ENCODE measurements at regions not wholly inside any gene's neighbourhood (a gene's known extent, or its start where the extent isn't known, plus 50 kb on each side); places are given as distances from the start of the nearest gene placed in this dataset.

DNA sequence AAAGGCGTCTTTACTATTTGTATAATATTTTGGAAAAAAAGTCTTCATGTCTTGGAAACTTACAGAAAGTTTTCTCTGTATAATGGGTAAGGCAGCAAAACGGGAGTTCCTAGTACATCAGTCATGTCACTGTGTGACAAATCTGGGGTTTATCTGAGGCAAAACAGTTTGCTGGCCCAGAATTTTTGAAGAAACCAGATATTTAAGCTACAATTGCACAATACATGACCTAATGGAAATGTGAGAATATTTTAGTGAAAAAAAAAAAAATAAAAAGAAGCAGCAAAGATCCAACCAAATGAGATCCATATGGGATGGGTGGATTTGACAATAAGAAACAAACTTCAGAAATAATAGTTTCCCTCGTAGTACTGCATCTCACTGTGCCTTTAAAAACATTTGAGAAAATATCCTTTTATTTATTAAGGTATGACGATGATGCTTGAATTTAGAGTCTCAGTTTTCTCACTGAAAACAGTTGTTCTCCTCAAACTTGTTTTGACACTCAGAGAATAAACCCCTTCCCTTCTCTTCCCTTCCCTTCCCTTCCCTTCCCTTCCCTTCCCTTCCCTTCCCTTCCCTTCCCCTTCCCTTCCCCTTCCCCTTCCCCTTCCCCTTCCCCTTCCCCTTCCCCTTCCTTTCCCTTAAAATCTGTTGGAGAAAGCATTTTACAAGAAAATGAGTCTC, 180.5 kb upstream of the TUT7 start:
- no peaks in the 10 kb centered on the region for H3K36me3 ChIP-seq (ENCODE audit: insufficient read depth, low read length)
- H3K4me3 ChIP-seq (ENCODE audit: low read length) = no peak overlapping the region
- H3K9ac ChIP-seq (ENCODE audit: low read length) = no peak overlapping the region
- H3K79me2 ChIP-seq (replicated peaks; ENCODE audit: insufficient read depth, low read length) = no peaks in the 10 kb centered on the region
- H3K4me2 ChIP-seq (ENCODE audit: low read length) = no peak overlapping the region
- H3K27me3 ChIP-seq (ENCODE audit: insufficient read depth, low read depth, low read length) = no peaks in the 10 kb centered on the region
- no peaks in the 10 kb centered on the region for H4K20me1 ChIP-seq (ENCODE audit: insufficient read depth)
- TF ChIP-seq TAF1 (IDR thresholded peaks at IDR 0.05; ENCODE audit: low read depth) = no peak
- no peak for TF ChIP-seq MXI1 (conservative IDR thresholded peaks at IDR 0.05; ENCODE audit: poor library complexity, severe bottlenecking)
- no peak for TF ChIP-seq POLR2AphosphoS5 (IDR thresholded peaks at IDR 0.05)
- TF ChIP-seq, protein P1, sequence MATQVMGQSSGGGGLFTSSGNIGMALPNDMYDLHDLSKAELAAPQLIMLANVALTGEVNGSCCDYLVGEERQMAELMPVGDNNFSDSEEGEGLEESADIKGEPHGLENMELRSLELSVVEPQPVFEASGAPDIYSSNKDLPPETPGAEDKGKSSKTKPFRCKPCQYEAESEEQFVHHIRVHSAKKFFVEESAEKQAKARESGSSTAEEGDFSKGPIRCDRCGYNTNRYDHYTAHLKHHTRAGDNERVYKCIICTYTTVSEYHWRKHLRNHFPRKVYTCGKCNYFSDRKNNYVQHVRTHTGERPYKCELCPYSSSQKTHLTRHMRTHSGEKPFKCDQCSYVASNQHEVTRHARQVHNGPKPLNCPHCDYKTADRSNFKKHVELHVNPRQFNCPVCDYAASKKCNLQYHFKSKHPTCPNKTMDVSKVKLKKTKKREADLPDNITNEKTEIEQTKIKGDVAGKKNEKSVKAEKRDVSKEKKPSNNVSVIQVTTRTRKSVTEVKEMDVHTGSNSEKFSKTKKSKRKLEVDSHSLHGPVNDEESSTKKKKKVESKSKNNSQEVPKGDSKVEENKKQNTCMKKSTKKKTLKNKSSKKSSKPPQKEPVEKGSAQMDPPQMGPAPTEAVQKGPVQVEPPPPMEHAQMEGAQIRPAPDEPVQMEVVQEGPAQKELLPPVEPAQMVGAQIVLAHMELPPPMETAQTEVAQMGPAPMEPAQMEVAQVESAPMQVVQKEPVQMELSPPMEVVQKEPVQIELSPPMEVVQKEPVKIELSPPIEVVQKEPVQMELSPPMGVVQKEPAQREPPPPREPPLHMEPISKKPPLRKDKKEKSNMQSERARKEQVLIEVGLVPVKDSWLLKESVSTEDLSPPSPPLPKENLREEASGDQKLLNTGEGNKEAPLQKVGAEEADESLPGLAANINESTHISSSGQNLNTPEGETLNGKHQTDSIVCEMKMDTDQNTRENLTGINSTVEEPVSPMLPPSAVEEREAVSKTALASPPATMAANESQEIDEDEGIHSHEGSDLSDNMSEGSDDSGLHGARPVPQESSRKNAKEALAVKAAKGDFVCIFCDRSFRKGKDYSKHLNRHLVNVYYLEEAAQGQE (IDR thresholded peaks at IDR 0.05; ENCODE audit: borderline replicate concordance) = no peak
- TF ChIP-seq EP300 (conservative IDR thresholded peaks at IDR 0.05; ENCODE audit: poor library complexity, severe bottlenecking) = no peak
- no peak for TF ChIP-seq RAD21 (conservative IDR thresholded peaks at IDR 0.05)
- no peaks in the 10 kb centered on the region for H3K9me2 ChIP-seq (ENCODE audit: insufficient read depth, low read length)
- H3F3A ChIP-seq (ENCODE audit: insufficient read depth, low read length, poor library complexity, severe bottlenecking) = no peaks in the 10 kb centered on the region
- no peak overlapping the region for H2AFZ ChIP-seq (ENCODE audit: low read depth, low read length)
- H3K27ac ChIP-seq (ENCODE audit: low read length) = no peak overlapping the region
- no peaks in the 10 kb centered on the region for H3K9me3 ChIP-seq (ENCODE audit: low read length)

GRCh38 chr9:86531971-86532640, 177.9 kb upstream of the TUT7 start:
- Histone ChIP-seq H3K36me3 (ENCODE audit: insufficient read depth, low read length) (no peaks in the 10 kb centered on the region), H3K4me2 (ENCODE audit: low read length) (no peak overlapping the region), H3K9me2 (ENCODE audit: insufficient read depth, low read length) (no peaks in the 10 kb centered on the region), H2AFZ (ENCODE audit: low read depth, low read length) (no peak overlapping the region), H3K4me3 (ENCODE audit: low read length) (no peak overlapping the region), H3K27ac (ENCODE audit: low read length) (no peak overlapping the region), H3K27me3 (ENCODE audit: insufficient read depth, low read depth, low read length) (no peaks in the 10 kb centered on the region), H3K9me3 (ENCODE audit: low read length) (no peaks in the 10 kb centered on the region), H4K20me1 (ENCODE audit: insufficient read depth) (no peaks in the 10 kb centered on the region), H3K79me2 (replicated peaks; ENCODE audit: insufficient read depth, low read length) (no peaks in the 10 kb centered on the region), H3K9ac (ENCODE audit: low read length) (no peak overlapping the region), H3F3A (ENCODE audit: insufficient read depth, low read length, poor library complexity, severe bottlenecking) (no peaks in the 10 kb centered on the region)
- TF ChIP-seq POLR2AphosphoS5 (IDR thresholded peaks at IDR 0.05) = no peak
- TF ChIP-seq CTCF (IDR thresholded peaks at IDR 0.05; ENCODE audit: poor library complexity, severe bottlenecking) = no peak
- no peak for TF ChIP-seq TAF1 (IDR thresholded peaks at IDR 0.05; ENCODE audit: low read depth)
- no peak for TF ChIP-seq EZH2 (IDR thresholded peaks at IDR 0.05; ENCODE audit: borderline replicate concordance, insufficient read depth, low read length, poor library complexity, severe bottlenecking)
- TF ChIP-seq EP300 (conservative IDR thresholded peaks at IDR 0.05; ENCODE audit: poor library complexity, severe bottlenecking) = no peak
- TF ChIP-seq RAD21 (conservative IDR thresholded peaks at IDR 0.05) = no peak
- TF ChIP-seq, protein P1 (IDR thresholded peaks at IDR 0.05; ENCODE audit: borderline replicate concordance) = no peak
- no peak for TF ChIP-seq SMC3 (conservative IDR thresholded peaks at IDR 0.05; ENCODE audit: poor library complexity)
- no peak for TF ChIP-seq MXI1 (conservative IDR thresholded peaks at IDR 0.05; ENCODE audit: poor library complexity, severe bottlenecking)

Data from neural cell (in vitro differentiated cells).